HG03039 (cell line): ENCODE measurements at regions not wholly inside any gene's neighbourhood (a gene's known extent, or its start where the extent isn't known, plus 50 kb on each side); places are given as distances from the start of the nearest gene placed in this dataset.

ENCODE experiments used
- ATAC-seq: cut with Tn5 transposase; IDR thresholded peaks from one replicate; pipeline ENCODE4 v1.9.1; 2021; ENCODE audit warnings: mild to moderate bottlenecking, moderate library complexity; ENCODE audit not compliant: unreplicated experiment

GRCh38 chr9:109830545-109830944 is 50.5 kb downstream of the PALM2AKAP2 start:
- ATAC-seq, result no peak

GRCh38 chr9:109831998-109832658 is 52.1 kb downstream of the PALM2AKAP2 start:
- no peak for ATAC-seq

GRCh38 chr9:109834855-109835254 is 54.9 kb downstream of the PALM2AKAP2 start:
- ATAC-seq, result no peak

- no peak for ATAC-seq
Observed at GRCh38 chr9:109843641-109844040, 63.6 kb downstream of the PALM2AKAP2 start.

- ATAC-seq, result no peak
Observed at GRCh38 chr9:109845226-109845625, 65.2 kb downstream of the PALM2AKAP2 start.

- ATAC-seq, result no peak
Observed at GRCh38 chr9:109846776-109847175, 66.8 kb downstream of the PALM2AKAP2 start.

- ATAC-seq, result no peak
Observed at GRCh38 chr9:109852556-109852955, 72.6 kb downstream of the PALM2AKAP2 start.

- no peak for ATAC-seq
Observed at GRCh38 chr9:109855540-109855939, 75.5 kb downstream of the PALM2AKAP2 start.

GRCh38 chr9:109856785-109857184 is 76.8 kb downstream of the PALM2AKAP2 start:
- ATAC-seq, result no peak

- ATAC-seq, result no peak
Observed at GRCh38 chr9:109857336-109857735, 77.3 kb downstream of the PALM2AKAP2 start.

GRCh38 chr9:109859447-109859846 is 79.4 kb downstream of the PALM2AKAP2 start:
- no peak for ATAC-seq

GRCh38 chr9:109860521-109860920 is 80.5 kb downstream of the PALM2AKAP2 start:
- ATAC-seq, result no peak

- ATAC-seq, result no peak
Observed at GRCh38 chr9:109861499-109861898, 81.5 kb downstream of the PALM2AKAP2 start.

- ATAC-seq, result no peak
Observed at GRCh38 chr9:109861918-109862317, 81.9 kb downstream of the PALM2AKAP2 start.

GRCh38 chr9:109862452-109862851 is 82.5 kb downstream of the PALM2AKAP2 start:
- ATAC-seq, result no peak

GRCh38 chr9:109863961-109864360 is 84.0 kb downstream of the PALM2AKAP2 start:
- ATAC-seq, result no peak

- no peak for ATAC-seq
Observed at GRCh38 chr9:109865521-109865920, 85.5 kb downstream of the PALM2AKAP2 start.

- ATAC-seq, result no peak
Observed at GRCh38 chr9:109868207-109868606, 88.2 kb downstream of the PALM2AKAP2 start.

- ATAC-seq, result no peak
Observed at GRCh38 chr9:109868722-109869121, 88.7 kb downstream of the PALM2AKAP2 start.

- no peak for ATAC-seq
Observed at GRCh38 chr9:109870365-109870764, 90.4 kb downstream of the PALM2AKAP2 start.

GRCh38 chr9:109872901-109873300 is 92.9 kb downstream of the PALM2AKAP2 start:
- no peak for ATAC-seq

GRCh38 chr9:109875495-109876129 is 95.6 kb downstream of the PALM2AKAP2 start:
- no peak for ATAC-seq
